HG02759 (cell line): ENCODE measurements at regions not wholly inside any gene's neighbourhood (a gene's known extent, or its start where the extent isn't known, plus 50 kb on each side); places are given as distances from the start of the nearest gene placed in this dataset.

Experiments
- ATAC-seq: cut with Tn5 transposase; IDR thresholded peaks from one replicate; pipeline ENCODE4 v1.9.1; 2021; ENCODE audit warnings: mild to moderate bottlenecking, moderate library complexity; ENCODE audit not compliant: unreplicated experiment

- no peak for ATAC-seq
Measured at GRCh38 chr9:106404137-106404536, 458.8 kb upstream of the ZNF462 start.

GRCh38 chr9:106405871-106406435 is 457.0 kb upstream of the ZNF462 start:
- no peak for ATAC-seq

- ATAC-seq, result no peak
Measured at GRCh38 chr9:106414042-106414441, 448.9 kb upstream of the ZNF462 start.

- no peak for ATAC-seq
Measured at GRCh38 chr9:106417685-106418084, 445.3 kb upstream of the ZNF462 start.

DNA sequence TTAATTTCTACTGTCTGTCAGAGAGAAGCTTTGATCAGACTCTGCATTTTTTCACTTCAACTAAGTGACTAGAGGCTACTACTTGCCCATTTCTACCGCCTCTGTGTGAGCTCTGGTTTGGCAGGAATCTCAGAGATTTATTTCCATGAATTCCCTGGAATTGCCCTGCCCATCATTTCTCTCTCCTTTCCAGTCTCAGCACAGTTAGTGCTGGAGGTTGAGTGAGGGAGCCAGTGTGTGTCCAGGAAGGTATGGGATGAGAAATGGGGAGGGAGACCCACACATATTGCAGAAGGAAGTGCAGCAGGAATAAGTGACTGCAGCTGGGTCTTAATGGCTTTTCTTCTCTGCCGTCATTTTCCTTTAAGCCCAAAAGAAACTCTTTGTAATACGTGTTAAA is 443.1 kb upstream of the ZNF462 start:
- no peak for ATAC-seq

- ATAC-seq, result peak; percentile 75
Measured at GRCh38 chr9:106420511-106420944, 442.4 kb upstream of the ZNF462 start.

DNA sequence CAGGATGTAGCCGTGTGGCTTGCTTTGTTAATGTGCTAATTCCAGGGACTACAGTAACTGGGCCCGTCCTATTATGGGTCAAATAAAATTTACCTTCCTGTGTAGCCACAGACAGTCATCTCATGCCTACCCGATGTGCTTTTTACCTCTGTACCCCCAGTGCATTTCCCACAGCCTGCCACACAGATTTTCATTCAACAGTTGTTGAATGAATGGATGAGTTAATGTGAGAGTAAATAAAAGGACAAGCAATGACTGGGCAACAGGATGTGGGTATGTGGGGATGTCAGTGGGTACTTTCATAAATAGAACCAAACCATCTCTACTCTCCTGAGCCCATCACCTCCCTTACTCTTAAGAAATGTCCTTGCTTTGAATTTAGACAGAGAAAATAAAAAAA is 441.2 kb upstream of the ZNF462 start:
- ATAC-seq, result peak; percentile 54

GRCh38 chr9:106423575-106423974 is 439.4 kb upstream of the ZNF462 start:
- ATAC-seq, result no peak

DNA sequence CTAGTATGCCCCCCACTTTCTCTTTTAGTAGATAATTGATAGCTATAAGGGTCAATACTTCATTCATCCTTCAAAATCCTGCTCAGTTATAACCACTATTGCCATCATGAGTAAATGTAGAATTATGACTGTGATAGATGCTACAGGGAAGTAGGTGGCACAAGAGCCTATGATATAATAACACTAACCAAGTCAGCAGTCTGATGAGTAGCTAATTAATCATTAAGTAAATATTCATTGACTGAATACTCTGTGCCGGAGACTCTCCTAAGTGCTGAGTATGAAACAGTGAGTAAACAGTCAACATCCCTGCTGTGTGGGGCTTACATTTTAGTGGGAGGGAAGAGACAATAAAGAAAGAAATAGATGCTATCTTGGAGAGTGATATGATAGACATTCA is 430.3 kb upstream of the ZNF462 start:
- no peak for ATAC-seq

DNA sequence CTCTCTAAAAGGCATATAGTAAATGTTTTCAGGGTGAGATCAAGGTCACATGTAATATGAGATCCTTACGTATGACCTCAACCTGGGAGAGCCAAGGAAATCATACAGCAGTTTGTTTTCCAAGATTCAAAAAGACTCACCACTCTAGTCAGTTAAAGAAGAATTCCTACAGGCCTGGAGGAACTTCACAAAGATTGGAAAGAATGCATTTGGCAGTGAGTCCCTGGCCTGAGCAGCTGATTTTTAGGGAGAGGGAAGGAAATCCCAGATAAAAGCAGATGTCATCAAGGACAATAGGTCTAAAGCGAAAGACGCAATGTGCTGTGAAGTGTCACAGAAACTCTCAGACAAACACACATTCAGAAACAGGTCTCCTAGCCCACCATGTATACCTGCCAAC is 424.0 kb upstream of the ZNF462 start:
- no peak for ATAC-seq

GRCh38 chr9:106441283-106441682 is 421.7 kb upstream of the ZNF462 start:
- ATAC-seq, result no peak

GRCh38 chr9:106443520-106443919 is 419.4 kb upstream of the ZNF462 start:
- ATAC-seq, result no peak

- ATAC-seq, result no peak
Measured at GRCh38 chr9:106445107-106445506, 417.9 kb upstream of the ZNF462 start.

DNA sequence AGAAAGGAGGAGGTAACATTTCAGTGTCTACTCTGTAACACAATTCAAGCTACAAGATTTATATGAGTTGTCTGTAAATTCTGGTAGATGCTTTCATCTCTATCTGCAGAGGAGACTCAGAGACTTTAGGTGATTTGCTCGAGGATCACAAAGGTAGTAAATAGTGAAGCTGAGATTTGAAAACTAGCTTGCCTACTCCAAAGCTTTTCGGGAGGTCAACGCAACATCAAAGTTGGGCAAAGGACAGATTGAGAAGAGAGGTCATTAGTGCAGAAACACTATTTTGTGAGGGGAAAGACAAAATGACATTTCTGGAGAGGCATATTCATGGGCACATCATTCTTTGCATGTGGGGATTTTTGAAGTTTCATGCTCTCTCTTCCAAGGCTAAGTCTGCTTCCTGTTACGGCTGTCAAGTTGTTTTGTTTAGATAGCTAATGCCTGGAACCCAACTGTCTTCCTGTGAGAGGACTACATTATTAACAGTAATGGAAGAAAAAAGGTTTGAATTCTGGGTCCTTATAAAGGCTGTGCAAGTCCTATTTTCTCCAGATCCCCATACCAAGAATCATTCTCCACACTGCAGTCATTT is 413.5 kb upstream of the ZNF462 start:
- no peak for ATAC-seq

DNA sequence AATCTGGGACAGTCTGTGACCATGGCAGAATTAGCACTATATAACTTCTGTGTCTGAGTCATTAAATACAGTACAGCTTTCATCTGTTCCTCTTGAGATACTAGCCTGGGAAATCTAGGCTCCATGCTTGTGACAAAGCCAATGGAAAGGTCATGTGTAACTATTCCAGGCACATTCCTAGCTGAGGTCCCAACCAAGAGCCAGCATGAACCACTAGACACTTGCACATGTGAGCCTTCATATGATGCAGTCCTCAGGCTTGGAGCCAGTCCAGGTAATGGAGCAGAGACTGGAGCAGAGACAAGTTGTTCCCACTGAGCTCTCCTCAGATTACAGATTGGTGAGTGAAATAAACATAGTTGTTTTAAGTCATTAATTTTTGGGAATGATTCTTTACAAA is 412.4 kb upstream of the ZNF462 start:
- no peak for ATAC-seq

DNA sequence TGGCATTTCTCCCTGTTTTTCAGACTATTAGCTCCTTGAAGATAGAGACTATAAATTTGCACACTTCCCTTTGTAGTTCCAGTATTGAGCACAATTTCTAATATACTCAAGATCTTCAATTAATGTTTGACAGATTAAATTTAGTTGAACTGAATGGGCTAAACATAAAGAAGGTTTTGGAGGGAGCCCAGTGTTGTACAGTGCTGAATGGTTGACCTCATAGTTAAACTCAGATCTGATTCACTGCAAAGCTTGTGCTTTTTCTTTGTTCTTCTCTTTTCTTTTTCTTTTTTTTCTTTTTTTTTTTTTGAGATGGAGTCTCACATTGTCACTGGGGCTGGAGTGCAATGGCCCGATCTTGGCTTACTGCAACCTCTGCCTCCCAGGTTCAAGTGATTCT is 411.7 kb upstream of the ZNF462 start:
- no peak for ATAC-seq

DNA sequence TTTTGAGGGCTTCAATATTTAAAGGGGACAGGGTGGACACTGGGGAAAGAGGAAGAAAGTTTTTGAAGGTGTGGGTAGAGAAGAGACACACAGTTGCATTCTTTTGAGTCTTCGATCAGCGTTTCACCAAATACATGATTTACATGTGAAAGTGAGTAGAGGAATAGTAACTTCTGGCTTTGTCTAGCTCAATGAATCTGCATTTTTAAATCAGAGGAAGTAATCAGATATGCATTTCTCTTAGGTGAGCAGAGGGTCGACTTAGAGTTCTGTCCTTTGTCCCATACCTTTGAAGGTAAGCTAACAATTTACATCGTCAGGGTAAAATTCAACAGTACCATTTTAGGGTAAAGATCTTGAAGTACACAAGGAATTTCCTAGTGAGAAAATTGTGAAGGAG is 406.4 kb upstream of the ZNF462 start:
- no peak for ATAC-seq

GRCh38 chr9:106467113-106467864 is 395.7 kb upstream of the ZNF462 start:
- no peak for ATAC-seq

DNA sequence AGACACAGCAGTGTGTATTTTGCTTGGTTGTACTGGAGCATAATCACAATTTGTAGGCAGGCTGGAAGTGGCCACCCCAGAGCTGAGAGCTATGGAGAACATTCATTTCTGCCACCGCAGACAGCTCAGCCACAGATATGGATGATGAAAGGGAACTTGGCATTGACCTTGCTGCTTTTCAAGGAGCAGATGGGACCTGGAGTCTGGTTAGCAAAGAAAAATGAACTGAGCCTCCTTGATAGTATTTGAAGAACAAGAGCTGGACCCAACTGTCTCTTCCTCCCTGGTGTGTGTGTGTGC is 395.2 kb upstream of the ZNF462 start:
- no peak for ATAC-seq

DNA sequence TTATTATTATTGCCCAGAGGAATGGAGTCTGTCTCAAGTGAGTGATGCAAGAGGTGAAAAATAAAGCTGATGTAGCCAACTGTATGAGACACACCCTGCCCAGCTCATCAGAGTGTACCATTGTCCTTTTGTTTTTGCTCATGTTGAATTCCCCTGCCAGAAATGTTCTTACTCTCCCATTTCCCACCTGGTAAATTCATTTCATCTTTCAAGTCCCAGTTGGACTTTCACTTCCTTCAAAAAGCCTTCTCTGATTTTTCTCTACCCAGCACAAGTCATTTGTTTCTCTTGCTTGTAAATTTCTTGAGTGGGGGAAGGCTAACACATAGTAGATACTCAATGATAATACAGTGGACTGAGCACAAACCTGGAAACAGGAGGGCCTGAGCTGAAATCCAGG is 394.5 kb upstream of the ZNF462 start:
- peak; percentile 89 for ATAC-seq

DNA sequence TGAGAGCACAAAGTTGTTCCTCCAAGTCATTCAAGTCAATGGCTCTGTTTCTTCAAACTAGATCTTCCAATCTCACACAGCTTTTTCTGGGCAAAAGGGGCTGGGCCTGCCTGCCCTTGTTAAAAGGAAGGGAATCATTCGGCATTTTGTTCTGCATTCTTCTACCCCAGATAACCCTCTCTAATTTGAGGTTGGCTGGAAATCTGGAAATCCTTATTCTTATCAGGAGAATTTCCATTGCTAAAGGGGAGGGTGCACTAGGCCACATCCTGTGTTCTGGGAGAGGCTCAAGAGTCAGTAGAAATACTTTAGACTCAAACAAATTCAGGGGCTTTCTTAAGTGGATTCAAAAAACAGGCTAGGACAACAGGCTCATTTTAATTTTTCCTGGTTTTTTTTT is 384.7 kb upstream of the ZNF462 start:
- ATAC-seq, result no peak

DNA sequence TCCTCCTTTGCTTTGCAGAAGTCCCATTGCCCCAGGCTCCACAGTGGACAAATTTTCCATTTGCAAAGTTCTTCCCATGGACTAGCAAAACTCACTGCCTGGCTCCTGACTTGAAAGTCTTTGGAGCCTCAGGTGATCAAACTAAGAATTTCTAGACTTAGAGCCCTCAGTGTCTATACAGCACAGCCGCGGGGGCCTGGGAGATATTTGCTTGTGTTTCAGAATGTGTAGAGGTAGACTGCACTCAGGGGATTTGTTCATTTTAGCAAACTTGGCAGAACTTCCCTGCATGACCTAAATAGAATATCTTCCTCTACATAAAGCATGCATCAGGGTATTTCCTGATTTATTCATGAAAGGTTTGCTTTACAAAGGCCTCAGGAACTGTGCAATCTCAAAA is 384.2 kb upstream of the ZNF462 start:
- ATAC-seq, result no peak

GRCh38 chr9:106479679-106480078 is 383.3 kb upstream of the ZNF462 start:
- ATAC-seq, result no peak
